PC-9 (cell line): ENCODE measurements at regions not wholly inside any gene's neighbourhood (a gene's known extent, or its start where the extent isn't known, plus 50 kb on each side); places are given as distances from the start of the nearest gene placed in this dataset.

Source experiments
- EZH2 ChIP-seq: fragments of 200-600 bp; sonication (generic); IDR thresholded peaks from 2 replicates; pipeline ENCODE4 v1.8.0; 2017; ENCODE audit warnings: antibody characterized with exemption, low read depth
- TF ChIP-seq, protein P1 (sequence below): fragments of 200-600 bp; sonication (generic); conservative IDR thresholded peaks from 2 replicates; pipeline ENCODE4 v1.6.1; 2017; ENCODE audit warnings: mixed run types, antibody characterized with exemption, mild to moderate bottlenecking, moderate library complexity

DNA sequence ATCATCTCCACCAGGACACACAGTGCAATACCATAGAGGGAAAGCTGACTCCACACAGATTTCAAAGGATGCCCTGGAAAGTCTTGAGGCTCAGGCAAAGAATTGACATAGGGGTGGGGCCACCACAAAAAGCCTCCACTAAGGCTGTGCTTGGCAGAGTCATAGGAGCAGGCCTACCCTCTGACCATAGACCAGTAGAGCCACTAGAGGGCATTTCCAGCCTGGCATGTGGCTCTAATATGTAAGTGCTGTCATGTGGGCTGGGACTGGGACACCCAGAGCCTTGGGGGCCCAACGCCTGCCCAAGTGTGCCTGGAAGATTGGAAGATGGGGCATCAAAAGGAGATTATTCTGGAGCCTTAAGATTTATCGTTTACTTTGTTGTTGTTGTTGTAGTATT, 726.0 kb downstream of the DNAH5 start:
- TF ChIP-seq, protein P1, sequence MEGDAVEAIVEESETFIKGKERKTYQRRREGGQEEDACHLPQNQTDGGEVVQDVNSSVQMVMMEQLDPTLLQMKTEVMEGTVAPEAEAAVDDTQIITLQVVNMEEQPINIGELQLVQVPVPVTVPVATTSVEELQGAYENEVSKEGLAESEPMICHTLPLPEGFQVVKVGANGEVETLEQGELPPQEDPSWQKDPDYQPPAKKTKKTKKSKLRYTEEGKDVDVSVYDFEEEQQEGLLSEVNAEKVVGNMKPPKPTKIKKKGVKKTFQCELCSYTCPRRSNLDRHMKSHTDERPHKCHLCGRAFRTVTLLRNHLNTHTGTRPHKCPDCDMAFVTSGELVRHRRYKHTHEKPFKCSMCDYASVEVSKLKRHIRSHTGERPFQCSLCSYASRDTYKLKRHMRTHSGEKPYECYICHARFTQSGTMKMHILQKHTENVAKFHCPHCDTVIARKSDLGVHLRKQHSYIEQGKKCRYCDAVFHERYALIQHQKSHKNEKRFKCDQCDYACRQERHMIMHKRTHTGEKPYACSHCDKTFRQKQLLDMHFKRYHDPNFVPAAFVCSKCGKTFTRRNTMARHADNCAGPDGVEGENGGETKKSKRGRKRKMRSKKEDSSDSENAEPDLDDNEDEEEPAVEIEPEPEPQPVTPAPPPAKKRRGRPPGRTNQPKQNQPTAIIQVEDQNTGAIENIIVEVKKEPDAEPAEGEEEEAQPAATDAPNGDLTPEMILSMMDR, result no peak; the same call in none of the 2 replicates
- no peak for TF ChIP-seq EZH2
